MM.1S (cell line): ENCODE measurements at regions not wholly inside any gene's neighbourhood (a gene's known extent, or its start where the extent isn't known, plus 50 kb on each side); places are given as distances from the start of the nearest gene placed in this dataset.

Experiments used
- DNase-seq: peaks from one replicate; pipeline ENCODE4 v3.0.0-alpha.2; 2015
- H2AFZ ChIP-seq: fragments of 300-600 bp; sonication (generic); 2 replicates; pipeline ENCODE4 v1.6.0; 2016; ENCODE audit warnings: antibody characterized with exemption, low read length
- H3F3A ChIP-seq: fragments of 300-600 bp; sonication (generic); 2 replicates; pipeline ENCODE4 v1.6.1; 2016; ENCODE audit warnings: mild to moderate bottlenecking, antibody characterized with exemption, low read length, moderate library complexity, mixed read lengths; ENCODE audit not compliant: insufficient read depth
- H3K27ac ChIP-seq: fragments of 300-600 bp; sonication (generic); 2 replicates; pipeline ENCODE4 v1.5.1; 2016; ENCODE audit warnings: mild to moderate bottlenecking, low read length
- H3K27me3 ChIP-seq: fragments of 300-600 bp; sonication (generic); replicated peaks from 2 replicates; pipeline ENCODE4 v1.6.0; 2016; ENCODE audit warnings: low read length; ENCODE audit not compliant: insufficient read depth
- H3K36me3 ChIP-seq: fragments of 300-600 bp; sonication (generic); replicated peaks from 2 replicates; pipeline ENCODE4 v1.6.1; 2016; ENCODE audit warnings: mild to moderate bottlenecking, low read length, mixed read lengths; ENCODE audit not compliant: insufficient read depth
- H3K4me1 ChIP-seq: fragments of 300-600 bp; sonication (generic); 2 replicates; pipeline ENCODE4 v1.6.1; 2016; ENCODE audit warnings: low read length, mixed read lengths
- H3K4me2 ChIP-seq: fragments of 300-600 bp; sonication (generic); 2 replicates; pipeline ENCODE4 v1.6.0; 2016; ENCODE audit warnings: low read depth, low read length
- H3K4me3 ChIP-seq: fragments of 300-600 bp; sonication (generic); 2 replicates; pipeline ENCODE4 v1.5.1; 2016; ENCODE audit warnings: low read length, mixed read lengths
- H3K79me2 ChIP-seq: fragments of 300-600 bp; sonication (generic); 2 replicates; pipeline ENCODE4 v1.6.1; 2016; ENCODE audit warnings: mixed run types, low read length, mixed read lengths
- H3K9ac ChIP-seq: fragments of 300-600 bp; sonication (generic); 2 replicates; pipeline ENCODE4 v1.6.1; 2016; ENCODE audit warnings: low read length, mixed read lengths
- H3K9me2 ChIP-seq: fragments of 300-600 bp; sonication (generic); replicated peaks from 2 replicates; pipeline ENCODE4 v1.6.1; 2016; ENCODE audit warnings: mild to moderate bottlenecking, low read length, mixed read lengths; ENCODE audit not compliant: insufficient read depth
- H3K9me3 ChIP-seq: fragments of 300-600 bp; sonication (generic); replicated peaks from 2 replicates; pipeline ENCODE4 v1.6.1; 2016; ENCODE audit warnings: mild to moderate bottlenecking, low read length, mixed read lengths; ENCODE audit not compliant: insufficient read depth
- H4K20me1 ChIP-seq: fragments of 300-600 bp; sonication (generic); 2 replicates; pipeline ENCODE4 v1.6.1; 2016; ENCODE audit warnings: mild to moderate bottlenecking, low read length, moderate library complexity, mixed read lengths; ENCODE audit not compliant: insufficient read depth
- CTCF ChIP-seq: fragments of 300-600 bp; sonication (generic); IDR thresholded peaks from 2 replicates; pipeline ENCODE4 v1.5.1; 2016; ENCODE audit warnings: antibody characterized with exemption, low read length, mixed read lengths
- EZH2 ChIP-seq: fragments of 300-600 bp; sonication (generic); optimal IDR thresholded peaks from 2 replicates; pipeline ENCODE3; 2017; ENCODE audit warnings: low read depth, mild to moderate bottlenecking, antibody characterized with exemption, low read length, mixed read lengths
- EZH2phosphoT487 ChIP-seq: fragments of 300-600 bp; sonication (generic); IDR thresholded peaks from 2 replicates; pipeline ENCODE4 v1.6.1; 2018; ENCODE audit warnings: antibody characterized with exemption, low read length

GRCh38 chr10:20726381-20726780 is 170.7 kb downstream of the NEBL start:
- H4K20me1 ChIP-seq, result no peaks in the 10 kb centered on the region
- DNase-seq, result no peak
- no peaks in the 10 kb centered on the region for H3K36me3 ChIP-seq
- TF ChIP-seq EZH2phosphoT487 (no peak), EZH2 (no peak), CTCF (no peak)
- no peaks in the 10 kb centered on the region for H3F3A ChIP-seq
- no peak overlapping the region for H3K9ac ChIP-seq
- H2AFZ ChIP-seq, result no peak overlapping the region
- no peaks in the 10 kb centered on the region for H3K27me3 ChIP-seq
- H3K27ac ChIP-seq, result no peak overlapping the region
- no peak overlapping the region for H3K4me3 ChIP-seq
- no peaks in the 10 kb centered on the region for H3K4me1 ChIP-seq
- H3K4me2 ChIP-seq, result no peak overlapping the region
- no peaks in the 10 kb centered on the region for H3K9me2 ChIP-seq
- H3K9me3 ChIP-seq, result no peaks in the 10 kb centered on the region
- H3K79me2 ChIP-seq, result no peaks in the 10 kb centered on the region

- TF ChIP-seq EZH2phosphoT487, result no peak
- TF ChIP-seq EZH2, result no peak
- no peak for TF ChIP-seq CTCF
- no peak overlapping the region for H3K4me2 ChIP-seq
- H4K20me1 ChIP-seq, result no peaks in the 10 kb centered on the region
- no peaks in the 10 kb centered on the region for H3K27me3 ChIP-seq
- no peak overlapping the region for H3K4me3 ChIP-seq
- no peak overlapping the region for H3K27ac ChIP-seq
- no peaks in the 10 kb centered on the region for H3K9me3 ChIP-seq
- no peaks in the 10 kb centered on the region for H3K79me2 ChIP-seq
- no peak overlapping the region for H2AFZ ChIP-seq
- no peaks in the 10 kb centered on the region for H3K9me2 ChIP-seq
- H3F3A ChIP-seq, result no peaks in the 10 kb centered on the region
- H3K4me1 ChIP-seq, result no peaks in the 10 kb centered on the region
- H3K9ac ChIP-seq, result no peak overlapping the region
- DNase-seq, result no peak
- H3K36me3 ChIP-seq, result no peaks in the 10 kb centered on the region
Measured at GRCh38 chr10:20714979-20715378, 182.1 kb downstream of the NEBL start.

- H3K4me3 ChIP-seq, result no peak overlapping the region
- H4K20me1 ChIP-seq, result no peaks in the 10 kb centered on the region
- no peaks in the 10 kb centered on the region for H3K4me1 ChIP-seq
- no peak overlapping the region for H2AFZ ChIP-seq
- DNase-seq, result no peak
- H3K27ac ChIP-seq, result no peak overlapping the region
- no peaks in the 10 kb centered on the region for H3F3A ChIP-seq
- H3K4me2 ChIP-seq, result no peak overlapping the region
- no peaks in the 10 kb centered on the region for H3K9me3 ChIP-seq
- no peaks in the 10 kb centered on the region for H3K9me2 ChIP-seq
- TF ChIP-seq EZH2phosphoT487, result no peak
- TF ChIP-seq CTCF, result no peak
- TF ChIP-seq EZH2, result no peak
- no peaks in the 10 kb centered on the region for H3K79me2 ChIP-seq
- no peak overlapping the region for H3K9ac ChIP-seq
- H3K36me3 ChIP-seq, result no peaks in the 10 kb centered on the region
- no peaks in the 10 kb centered on the region for H3K27me3 ChIP-seq
Measured at GRCh38 chr10:20714518-20714917, 182.6 kb downstream of the NEBL start.
